ENCODE measurements at regions not wholly inside any gene's neighbourhood (a gene's known extent, or its start where the extent isn't known, plus 50 kb on each side); places are given as distances from the start of the nearest gene placed in this dataset.

GRCh38 chr12:78703820-78704525 lies 160.6 kb upstream of the SYT1 start:
- TF ChIP-seq CTCF (IDR thresholded peaks at IDR 0.05) = no peak
- TF ChIP-seq POLR2AphosphoS5 (IDR thresholded peaks at IDR 0.05) = no peak
- TF ChIP-seq POLR2A (IDR thresholded peaks at IDR 0.05) = no peak
- TF ChIP-seq EP300 (IDR thresholded peaks at IDR 0.05) = no peak
